ENCODE measurements at regions not wholly inside any gene's neighbourhood (a gene's known extent, or its start where the extent isn't known, plus 50 kb on each side); places are given as distances from the start of the nearest gene placed in this dataset.

- no peak for DNase-seq (ENCODE audit: low spot score)
- in situ Hi-C loops (cut with MboI; ENCODE audit: low pct_unique_long_range_greater_than_20kb, low sequenced_read_pairs, unreplicated experiment), result no loop called here
- TF ChIP-seq, protein P1, sequence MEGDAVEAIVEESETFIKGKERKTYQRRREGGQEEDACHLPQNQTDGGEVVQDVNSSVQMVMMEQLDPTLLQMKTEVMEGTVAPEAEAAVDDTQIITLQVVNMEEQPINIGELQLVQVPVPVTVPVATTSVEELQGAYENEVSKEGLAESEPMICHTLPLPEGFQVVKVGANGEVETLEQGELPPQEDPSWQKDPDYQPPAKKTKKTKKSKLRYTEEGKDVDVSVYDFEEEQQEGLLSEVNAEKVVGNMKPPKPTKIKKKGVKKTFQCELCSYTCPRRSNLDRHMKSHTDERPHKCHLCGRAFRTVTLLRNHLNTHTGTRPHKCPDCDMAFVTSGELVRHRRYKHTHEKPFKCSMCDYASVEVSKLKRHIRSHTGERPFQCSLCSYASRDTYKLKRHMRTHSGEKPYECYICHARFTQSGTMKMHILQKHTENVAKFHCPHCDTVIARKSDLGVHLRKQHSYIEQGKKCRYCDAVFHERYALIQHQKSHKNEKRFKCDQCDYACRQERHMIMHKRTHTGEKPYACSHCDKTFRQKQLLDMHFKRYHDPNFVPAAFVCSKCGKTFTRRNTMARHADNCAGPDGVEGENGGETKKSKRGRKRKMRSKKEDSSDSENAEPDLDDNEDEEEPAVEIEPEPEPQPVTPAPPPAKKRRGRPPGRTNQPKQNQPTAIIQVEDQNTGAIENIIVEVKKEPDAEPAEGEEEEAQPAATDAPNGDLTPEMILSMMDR (IDR thresholded peaks at IDR 0.05; ENCODE audit: extremely low read depth, insufficient read depth, missing control alignments), result no peak
These were observed 271.3 kb downstream of the TJP1 start for GRCh38 chr15:29550834-29551465.

DNA sequence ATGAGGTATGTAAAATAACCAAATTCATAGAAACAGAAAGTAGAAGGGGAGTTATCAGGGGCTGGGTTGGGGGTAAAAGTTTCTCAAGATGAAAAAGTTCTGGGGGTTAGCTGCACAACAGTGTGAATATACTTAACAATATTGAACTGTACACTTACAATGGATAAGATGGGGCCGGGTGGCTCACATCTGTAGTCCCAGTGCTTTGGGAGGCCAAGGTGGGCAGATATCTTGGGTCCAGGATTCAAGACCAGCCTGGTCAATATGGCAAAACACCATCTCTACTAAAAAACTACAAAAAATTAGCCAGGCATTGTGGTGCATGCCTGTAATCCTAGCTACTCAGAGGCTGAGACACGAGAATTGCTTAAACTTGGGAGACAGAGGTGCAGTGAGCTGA lies 274.3 kb downstream of the TJP1 start:
- no peak for DNase-seq (ENCODE audit: low spot score)
- TF ChIP-seq, protein P1 (IDR thresholded peaks at IDR 0.05; ENCODE audit: extremely low read depth, insufficient read depth, missing control alignments), result no peak
- in situ Hi-C loops (cut with MboI; ENCODE audit: low pct_unique_long_range_greater_than_20kb, low sequenced_read_pairs, unreplicated experiment), result no loop called here

DNA sequence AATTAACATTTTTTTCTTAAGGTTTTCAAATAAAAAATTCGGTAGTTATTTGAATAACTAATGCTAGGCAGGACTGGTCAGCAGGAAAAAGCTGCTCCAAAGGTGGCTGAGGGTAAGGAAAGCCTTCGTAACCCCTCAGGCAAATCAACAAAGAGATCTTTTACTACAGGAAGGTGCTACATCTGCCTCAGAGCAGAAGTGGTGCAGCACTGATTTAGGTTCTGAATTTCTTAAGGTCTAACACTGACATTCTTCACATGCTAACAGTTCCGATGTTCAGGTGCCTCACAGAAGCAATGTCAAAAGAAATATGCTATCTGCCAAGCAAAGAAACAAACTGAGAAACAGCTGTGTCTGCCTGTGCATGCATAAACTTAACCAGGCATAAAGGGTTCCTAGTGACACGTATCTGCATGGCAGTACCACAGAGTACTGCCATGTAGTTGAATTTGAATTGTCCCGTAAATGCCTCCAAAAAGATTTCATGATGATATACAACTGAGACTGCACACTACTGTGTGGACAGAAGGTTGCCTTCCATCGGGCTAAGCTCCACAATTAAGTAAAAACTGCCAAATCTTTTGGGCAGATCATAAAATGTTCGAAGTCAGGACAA lies 275.0 kb upstream of the NSMCE3 start:
- DNase-seq (ENCODE audit: low spot score), result no peak
- TF ChIP-seq, protein P1 (IDR thresholded peaks at IDR 0.05; ENCODE audit: extremely low read depth, insufficient read depth, missing control alignments), result no peak
- in situ Hi-C loops (cut with MboI; ENCODE audit: low pct_unique_long_range_greater_than_20kb, low sequenced_read_pairs, unreplicated experiment), result no loop called here

DNA sequence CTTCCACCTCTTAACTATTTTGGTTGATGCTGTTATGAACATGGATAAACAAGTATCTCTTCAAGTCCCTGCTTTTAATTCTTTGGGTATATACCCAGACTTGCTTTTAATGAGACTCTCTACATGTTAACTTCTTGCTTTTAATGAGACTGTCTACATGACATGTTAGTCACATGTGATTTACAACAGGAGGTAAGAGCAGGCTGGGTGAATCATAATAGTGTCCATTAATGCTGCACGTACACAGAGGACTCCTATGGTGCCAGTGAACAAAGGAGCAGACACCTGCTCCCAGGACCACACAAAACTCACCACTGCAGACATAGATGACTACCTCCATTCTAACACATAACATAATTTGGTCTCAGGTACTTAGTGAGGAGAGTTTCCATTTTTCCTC lies 273.4 kb upstream of the NSMCE3 start:
- TF ChIP-seq, protein P1 (IDR thresholded peaks at IDR 0.05; ENCODE audit: extremely low read depth, insufficient read depth, missing control alignments), result no peak
- DNase-seq (ENCODE audit: low spot score), result no peak
- in situ Hi-C loops (cut with MboI; ENCODE audit: low pct_unique_long_range_greater_than_20kb, low sequenced_read_pairs, unreplicated experiment), result no loop called here

DNA sequence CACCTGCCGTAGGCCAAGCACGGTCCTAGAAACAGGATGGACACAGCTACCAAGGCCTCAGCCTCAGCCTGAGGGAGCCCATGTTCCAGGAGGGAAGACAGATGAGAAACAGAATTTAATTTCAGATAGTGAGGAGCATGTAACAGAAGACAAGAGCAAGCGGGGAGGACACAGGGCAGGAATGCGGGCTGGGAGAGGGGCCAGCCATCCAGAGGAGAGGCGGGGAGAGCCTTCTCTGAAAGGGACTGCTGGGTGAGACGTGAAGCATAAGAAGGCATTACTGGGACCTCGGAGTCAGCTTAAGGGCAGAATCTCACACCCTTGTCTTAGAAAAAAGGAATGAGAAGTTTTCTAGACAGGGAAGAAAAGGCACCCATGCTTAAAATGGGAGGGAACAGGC lies 271.7 kb upstream of the NSMCE3 start:
- TF ChIP-seq, protein P1 (IDR thresholded peaks at IDR 0.05; ENCODE audit: extremely low read depth, insufficient read depth, missing control alignments), result no peak
- no peak for DNase-seq (ENCODE audit: low spot score)
- in situ Hi-C loops (cut with MboI; ENCODE audit: low pct_unique_long_range_greater_than_20kb, low sequenced_read_pairs, unreplicated experiment), result no loop called here

DNA sequence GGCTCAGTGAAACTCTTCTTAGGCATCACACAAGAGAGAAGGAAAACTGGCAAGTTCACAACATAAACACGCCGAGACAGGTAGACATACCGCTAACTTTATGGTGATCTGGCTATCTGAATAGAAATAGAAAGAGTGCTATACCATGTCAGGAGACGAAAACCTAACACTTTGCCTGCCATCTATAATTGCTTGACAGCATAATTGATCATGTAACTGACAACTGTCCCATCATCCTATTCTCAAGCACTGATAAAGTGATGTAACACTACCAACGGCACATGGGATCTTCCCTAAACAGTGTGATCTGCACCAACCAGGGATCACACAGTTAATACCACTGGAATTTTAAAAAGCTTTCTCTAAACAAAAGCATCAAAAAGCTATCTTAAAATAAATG lies 270.9 kb upstream of the NSMCE3 start:
- in situ Hi-C loops (cut with MboI; ENCODE audit: low pct_unique_long_range_greater_than_20kb, low sequenced_read_pairs, unreplicated experiment), result no loop called here
- no peak for DNase-seq (ENCODE audit: low spot score)
- TF ChIP-seq, protein P1 (IDR thresholded peaks at IDR 0.05; ENCODE audit: extremely low read depth, insufficient read depth, missing control alignments), result no peak

Measured in GM13977 (cell line).